OCI-LY7 (cell line): ENCODE measurements at regions not wholly inside any gene's neighbourhood (a gene's known extent, or its start where the extent isn't known, plus 50 kb on each side); places are given as distances from the start of the nearest gene placed in this dataset.

Source experiments
- BruUV-seq: library from RNA; stranded (reverse); fragments of 400-500 nt; replicated peaks from 2 replicates; lab custom pipeline; 2021; lab: Mats Ljungman, UMichigan
- CTCF ChIA-PET: fragments of 300-600 bp; sonication (Branson Sonifier 250); formaldehyde crosslinking; loops from one replicate; lab custom pipeline; 2022; ENCODE audit warnings: antibody characterized with exemption; ENCODE audit not compliant: unreplicated experiment; lab: Charles Lee
- POLR2A ChIA-PET: fragments of 300-600 bp; sonication (Branson Sonifier 250); formaldehyde crosslinking; loops from one replicate; lab custom pipeline; 2022; ENCODE audit warnings: antibody characterized with exemption; lab: Charles Lee
- DNase-seq: peaks from one replicate; pipeline ENCODE4 v3.0.0-alpha.2; 2015; ENCODE audit warnings: low spot score
- H2AFZ ChIP-seq: fragments of 200-600 bp; sonication (generic), shearing (Covaris generic); 2 replicates; pipeline ENCODE4 v1.6.1; 2014; ENCODE audit warnings: mild to moderate bottlenecking, antibody characterized with exemption, low read length, moderate library complexity
- H3K27ac ChIP-seq: fragments of 200-600 bp; sonication (generic); 2 replicates; pipeline ENCODE4 v1.5.1; 2014; ENCODE audit warnings: mixed run types, low read depth, mild to moderate bottlenecking, moderate library complexity, low read length, inconsistent platforms; ENCODE audit not compliant: poor library complexity, severe bottlenecking
- H3K36me3 ChIP-seq: fragments of 200-600 bp; sonication (generic); 2 replicates; pipeline ENCODE4 v1.6.1; 2014; ENCODE audit warnings: mild to moderate bottlenecking, antibody characterized with exemption, low read length, moderate library complexity, mixed read lengths; ENCODE audit not compliant: insufficient read depth
- H3K4me1 ChIP-seq: fragments of 200-600 bp; sonication (generic); 2 replicates; pipeline ENCODE4 v1.5.1; 2014; ENCODE audit warnings: mild to moderate bottlenecking, low read length; ENCODE audit not compliant: insufficient read depth, poor library complexity, severe bottlenecking
- H3K4me2 ChIP-seq: fragments of 200-600 bp; sonication (generic); 2 replicates; pipeline ENCODE4 v1.6.1; 2014; ENCODE audit warnings: mild to moderate bottlenecking, low read length
- H3K4me3 ChIP-seq: fragments of 200-600 bp; sonication (generic); 2 replicates; pipeline ENCODE4 v1.5.1; 2014; ENCODE audit warnings: mild to moderate bottlenecking, low read depth, low read length; ENCODE audit not compliant: poor library complexity, severe bottlenecking
- H3K79me2 ChIP-seq: fragments of 200-600 bp; sonication (generic); 2 replicates; pipeline ENCODE4 v1.6.1; 2016; ENCODE audit warnings: low read depth, mild to moderate bottlenecking, low read length, moderate library complexity, mixed read lengths; ENCODE audit not compliant: insufficient read depth
- H3K9me2 ChIP-seq: fragments of 200-600 bp; sonication (generic); 2 replicates; pipeline ENCODE4 v1.6.1; 2016; ENCODE audit warnings: mild to moderate bottlenecking, low read length, mixed read lengths; ENCODE audit not compliant: insufficient read depth
- H3K9me3 ChIP-seq: fragments of 200-600 bp; sonication (generic); 2 replicates; pipeline ENCODE4 v1.6.1; 2014; ENCODE audit warnings: mild to moderate bottlenecking, mixed run types, low read length, mixed read lengths
- H4K20me1 ChIP-seq: fragments of 200-600 bp; sonication (generic); 2 replicates; pipeline ENCODE4 v1.6.1; 2014; ENCODE audit warnings: mild to moderate bottlenecking, antibody characterized with exemption, low read length, moderate library complexity, mixed read lengths; ENCODE audit not compliant: insufficient read depth
- EZH2phosphoT487 ChIP-seq: fragments of 200-600 bp; sonication (generic); IDR thresholded peaks from 2 replicates; pipeline ENCODE4 v1.6.1; 2018; ENCODE audit warnings: low read depth, borderline replicate concordance, mild to moderate bottlenecking, mixed run types, antibody characterized with exemption, low read length, moderate library complexity, mixed read lengths
- intact Hi-C: fragments of 100-400 bp; cut with micrococcal nuclease; formaldehyde crosslinking; loops from one replicate; pipeline ENCODE4 v1.10.0; 2022; ENCODE audit not compliant: unreplicated experiment
- TF ChIP-seq, protein P1 (sequence below): fragments of 200-600 bp; sonication (generic); conservative IDR thresholded peaks from 2 replicates; pipeline ENCODE4 v1.5.1; 2014; ENCODE audit warnings: mild to moderate bottlenecking, antibody characterized with exemption, low read length, moderate library complexity, mixed read lengths

DNA sequence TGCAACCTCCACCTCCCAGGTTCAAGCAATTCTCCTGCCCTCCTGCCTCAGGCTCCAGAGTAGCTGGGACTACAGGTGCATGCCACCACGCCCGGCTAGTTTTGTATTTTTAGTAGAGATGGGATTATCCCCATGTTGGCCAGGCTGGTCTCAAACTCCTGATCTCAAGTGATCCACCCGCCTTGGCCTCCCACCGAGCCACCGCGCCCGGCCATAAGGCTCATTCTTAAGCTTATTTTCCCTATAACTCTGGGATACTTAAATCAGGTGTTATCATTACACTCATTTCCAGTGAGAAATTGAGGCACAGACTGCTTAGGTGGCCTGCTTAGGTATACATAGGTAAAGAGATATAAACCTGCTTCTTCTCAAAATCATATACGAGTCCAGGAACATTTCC, 188.3 kb upstream of the MTNR1B start:
- POLR2A ChIA-PET = no interaction called here
- H3K79me2 ChIP-seq = no peaks in the 10 kb centered on the region
- intact Hi-C loops = no loop called here
- no peak overlapping the region for H3K4me2 ChIP-seq
- no peak overlapping the region for H2AFZ ChIP-seq
- DNase-seq = no peak
- no peaks in the 10 kb centered on the region for H4K20me1 ChIP-seq
- H3K4me1 ChIP-seq = no peaks in the 10 kb centered on the region
- no TSS peak for BruUV-seq
- no peaks in the 10 kb centered on the region for H3K36me3 ChIP-seq
- H3K4me3 ChIP-seq = no peak overlapping the region
- no peak overlapping the region for H3K27ac ChIP-seq
- CTCF ChIA-PET = no interaction called here
- TF ChIP-seq, protein P1, sequence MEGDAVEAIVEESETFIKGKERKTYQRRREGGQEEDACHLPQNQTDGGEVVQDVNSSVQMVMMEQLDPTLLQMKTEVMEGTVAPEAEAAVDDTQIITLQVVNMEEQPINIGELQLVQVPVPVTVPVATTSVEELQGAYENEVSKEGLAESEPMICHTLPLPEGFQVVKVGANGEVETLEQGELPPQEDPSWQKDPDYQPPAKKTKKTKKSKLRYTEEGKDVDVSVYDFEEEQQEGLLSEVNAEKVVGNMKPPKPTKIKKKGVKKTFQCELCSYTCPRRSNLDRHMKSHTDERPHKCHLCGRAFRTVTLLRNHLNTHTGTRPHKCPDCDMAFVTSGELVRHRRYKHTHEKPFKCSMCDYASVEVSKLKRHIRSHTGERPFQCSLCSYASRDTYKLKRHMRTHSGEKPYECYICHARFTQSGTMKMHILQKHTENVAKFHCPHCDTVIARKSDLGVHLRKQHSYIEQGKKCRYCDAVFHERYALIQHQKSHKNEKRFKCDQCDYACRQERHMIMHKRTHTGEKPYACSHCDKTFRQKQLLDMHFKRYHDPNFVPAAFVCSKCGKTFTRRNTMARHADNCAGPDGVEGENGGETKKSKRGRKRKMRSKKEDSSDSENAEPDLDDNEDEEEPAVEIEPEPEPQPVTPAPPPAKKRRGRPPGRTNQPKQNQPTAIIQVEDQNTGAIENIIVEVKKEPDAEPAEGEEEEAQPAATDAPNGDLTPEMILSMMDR = no peak
- TF ChIP-seq EZH2phosphoT487 = no peak
- H3K9me2 ChIP-seq = no peaks in the 10 kb centered on the region
- H3K9me3 ChIP-seq = no peaks in the 10 kb centered on the region

DNA sequence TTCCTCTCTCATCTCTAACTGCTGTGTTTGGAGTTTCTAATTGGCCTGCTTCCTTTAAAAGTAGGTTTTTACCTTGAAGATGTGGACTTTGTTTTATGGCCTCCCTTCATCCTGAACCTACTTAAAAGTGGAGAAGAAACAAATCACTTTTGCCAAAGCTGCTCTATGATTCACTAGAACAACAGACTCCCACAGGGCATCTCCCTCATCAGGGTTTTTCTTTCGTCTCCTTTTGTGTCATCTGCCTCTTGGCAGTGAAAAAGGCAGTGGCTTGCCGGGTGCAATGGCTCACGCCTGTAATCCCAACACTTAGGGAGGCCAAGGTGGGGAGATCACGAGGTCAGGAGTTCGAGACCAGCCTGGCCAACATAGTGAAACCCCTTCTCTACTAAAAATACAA, 186.6 kb upstream of the MTNR1B start:
- no peaks in the 10 kb centered on the region for H3K79me2 ChIP-seq
- POLR2A ChIA-PET = no interaction called here
- intact Hi-C loops = no loop called here
- H3K36me3 ChIP-seq = no peaks in the 10 kb centered on the region
- no peak for DNase-seq
- H3K27ac ChIP-seq = no peak overlapping the region
- no peaks in the 10 kb centered on the region for H3K9me3 ChIP-seq
- H3K4me2 ChIP-seq = no peak overlapping the region
- BruUV-seq = no TSS peak
- TF ChIP-seq EZH2phosphoT487 = no peak
- TF ChIP-seq, protein P1 = no peak
- no peaks in the 10 kb centered on the region for H3K4me1 ChIP-seq
- CTCF ChIA-PET = no interaction called here
- H2AFZ ChIP-seq = no peak overlapping the region
- H4K20me1 ChIP-seq = no peaks in the 10 kb centered on the region
- no peak overlapping the region for H3K4me3 ChIP-seq
- H3K9me2 ChIP-seq = no peaks in the 10 kb centered on the region

DNA sequence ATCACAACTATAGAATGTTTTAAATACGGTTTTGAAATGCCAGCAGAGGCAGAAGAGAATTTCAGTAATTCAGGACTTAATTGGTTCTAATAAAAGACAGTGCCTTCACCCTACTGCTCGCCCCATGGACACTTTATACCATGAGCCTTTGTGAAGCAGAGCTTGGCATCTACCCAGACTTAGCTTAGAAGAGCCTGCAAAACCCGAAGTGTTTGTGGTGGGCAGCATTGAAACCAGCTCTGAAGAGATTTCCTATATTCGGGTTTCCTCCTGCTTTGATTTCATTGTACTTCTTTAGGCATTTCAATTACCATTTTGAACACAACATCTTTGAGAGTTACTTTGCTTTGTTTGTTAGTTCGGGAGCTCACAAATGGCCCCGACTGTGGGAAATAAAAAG, 185.1 kb upstream of the MTNR1B start:
- BruUV-seq = no TSS peak
- no peaks in the 10 kb centered on the region for H3K9me2 ChIP-seq
- ChIA-PET POLR2A (interaction anchor here (0.7 kb wide), 1 partner anchor 88 kb away, joined by 3 read pairs; no protein-coding TSS in a partner anchor), CTCF (no interaction called here)
- no peak overlapping the region for H3K27ac ChIP-seq
- no peak for TF ChIP-seq EZH2phosphoT487
- TF ChIP-seq, protein P1 = no peak
- no peak overlapping the region for H3K4me3 ChIP-seq
- no peaks in the 10 kb centered on the region for H3K9me3 ChIP-seq
- no peaks in the 10 kb centered on the region for H4K20me1 ChIP-seq
- no peak for DNase-seq
- H2AFZ ChIP-seq = no peak overlapping the region
- intact Hi-C loops = no loop called here
- no peaks in the 10 kb centered on the region for H3K36me3 ChIP-seq
- no peak overlapping the region for H3K4me2 ChIP-seq
- no peaks in the 10 kb centered on the region for H3K4me1 ChIP-seq
- no peaks in the 10 kb centered on the region for H3K79me2 ChIP-seq
